GM12865 (cell line): ENCODE measurements at regions not wholly inside any gene's neighbourhood (a gene's known extent, or its start where the extent isn't known, plus 50 kb on each side); places are given as distances from the start of the nearest gene placed in this dataset.

ENCODE experiments used
- DNase-seq: peaks from one replicate; pipeline ENCODE4 v3.0.0; 2010; ENCODE audit warnings: low read depth
- H3K4me3 ChIP-seq: 2 replicates; pipeline ENCODE4 v1.5.1; 2011; ENCODE audit warnings: mild to moderate bottlenecking, low read depth, low read length, control low read depth
- TF ChIP-seq, protein P1 (sequence below): IDR thresholded peaks from 2 replicates; pipeline ENCODE4 v1.5.1; 2011; ENCODE audit warnings: low read length, control low read depth, low read depth, inconsistent platforms; ENCODE audit not compliant: insufficient read depth; ENCODE audit errors: missing control alignments

DNA sequence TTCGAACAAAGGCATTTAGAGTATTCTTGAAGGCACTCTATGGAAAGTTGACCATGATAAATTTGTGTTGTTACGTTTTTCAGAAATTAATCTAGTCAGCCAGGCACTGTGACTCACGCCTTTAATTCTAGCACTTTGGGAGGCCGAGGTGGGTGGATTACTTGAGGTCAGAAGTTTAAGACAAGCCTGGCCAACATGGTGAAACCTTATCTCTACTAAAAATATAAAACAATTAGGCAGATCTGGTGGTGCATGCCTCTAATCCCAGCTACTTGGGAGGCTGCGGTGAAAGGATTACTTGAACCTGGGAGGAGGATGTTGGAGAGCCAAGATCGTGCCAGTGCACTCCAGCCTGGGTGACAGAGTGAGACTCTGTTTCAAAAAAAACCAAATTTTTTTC lies 130.6 kb upstream of the BRINP3 start:
- H3K4me3 ChIP-seq, result no peak overlapping the region
- TF ChIP-seq, protein P1, sequence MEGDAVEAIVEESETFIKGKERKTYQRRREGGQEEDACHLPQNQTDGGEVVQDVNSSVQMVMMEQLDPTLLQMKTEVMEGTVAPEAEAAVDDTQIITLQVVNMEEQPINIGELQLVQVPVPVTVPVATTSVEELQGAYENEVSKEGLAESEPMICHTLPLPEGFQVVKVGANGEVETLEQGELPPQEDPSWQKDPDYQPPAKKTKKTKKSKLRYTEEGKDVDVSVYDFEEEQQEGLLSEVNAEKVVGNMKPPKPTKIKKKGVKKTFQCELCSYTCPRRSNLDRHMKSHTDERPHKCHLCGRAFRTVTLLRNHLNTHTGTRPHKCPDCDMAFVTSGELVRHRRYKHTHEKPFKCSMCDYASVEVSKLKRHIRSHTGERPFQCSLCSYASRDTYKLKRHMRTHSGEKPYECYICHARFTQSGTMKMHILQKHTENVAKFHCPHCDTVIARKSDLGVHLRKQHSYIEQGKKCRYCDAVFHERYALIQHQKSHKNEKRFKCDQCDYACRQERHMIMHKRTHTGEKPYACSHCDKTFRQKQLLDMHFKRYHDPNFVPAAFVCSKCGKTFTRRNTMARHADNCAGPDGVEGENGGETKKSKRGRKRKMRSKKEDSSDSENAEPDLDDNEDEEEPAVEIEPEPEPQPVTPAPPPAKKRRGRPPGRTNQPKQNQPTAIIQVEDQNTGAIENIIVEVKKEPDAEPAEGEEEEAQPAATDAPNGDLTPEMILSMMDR, result no peak
- DNase-seq, result no peak

- TF ChIP-seq, protein P1, result no peak
- no peak overlapping the region for H3K4me3 ChIP-seq
- peak; percentile 6 for DNase-seq
Observed at GRCh38 chr1:190615818-190616217, 138.2 kb upstream of the BRINP3 start.

DNA sequence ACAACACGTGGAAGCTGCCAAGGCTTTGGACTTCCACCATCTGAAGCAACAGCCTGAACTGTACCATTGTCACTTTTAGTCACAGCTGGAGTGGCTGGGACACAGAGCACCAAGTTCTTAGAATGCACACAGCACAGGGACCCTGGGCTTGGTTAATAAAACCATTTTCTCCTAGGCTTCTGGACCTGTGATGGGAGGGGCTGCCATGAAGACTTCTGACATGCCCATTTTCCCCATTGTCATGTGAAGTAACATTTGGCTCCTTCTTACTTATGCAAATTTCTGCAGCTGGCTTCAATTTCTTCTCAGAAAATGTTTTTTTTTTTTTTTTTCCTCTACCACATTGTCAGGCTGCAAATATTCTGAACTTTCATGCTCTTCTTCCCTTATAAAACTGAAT lies 138.6 kb upstream of the BRINP3 start:
- no peak overlapping the region for H3K4me3 ChIP-seq
- no peak for DNase-seq
- TF ChIP-seq, protein P1, result no peak

GRCh38 chr1:190619724-190620123 lies 142.1 kb upstream of the BRINP3 start:
- TF ChIP-seq, protein P1, result no peak
- no peak overlapping the region for H3K4me3 ChIP-seq
- no peak for DNase-seq

DNA sequence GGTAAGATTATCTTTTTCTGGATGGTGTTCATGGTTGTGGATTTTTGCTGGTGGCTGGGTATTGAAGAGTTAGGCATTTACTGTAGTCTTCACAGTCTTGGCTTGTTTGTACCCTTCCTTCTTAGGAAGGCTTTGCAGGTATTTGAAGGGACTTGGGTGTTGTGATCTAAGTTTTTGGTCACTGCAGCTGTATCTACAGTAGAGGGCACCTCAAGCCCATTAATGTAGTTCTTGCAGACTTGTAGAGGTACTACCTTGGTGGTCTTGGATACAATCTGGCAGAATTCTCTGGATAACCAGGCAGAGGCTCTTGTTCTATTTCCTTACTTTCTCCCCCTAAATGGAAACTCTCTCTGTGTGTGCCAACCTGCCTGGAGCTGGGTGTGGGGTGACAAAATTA lies 155.8 kb upstream of the BRINP3 start:
- DNase-seq, result no peak
- TF ChIP-seq, protein P1, result peak; percentile 3
- H3K4me3 ChIP-seq, result no peak overlapping the region

DNA sequence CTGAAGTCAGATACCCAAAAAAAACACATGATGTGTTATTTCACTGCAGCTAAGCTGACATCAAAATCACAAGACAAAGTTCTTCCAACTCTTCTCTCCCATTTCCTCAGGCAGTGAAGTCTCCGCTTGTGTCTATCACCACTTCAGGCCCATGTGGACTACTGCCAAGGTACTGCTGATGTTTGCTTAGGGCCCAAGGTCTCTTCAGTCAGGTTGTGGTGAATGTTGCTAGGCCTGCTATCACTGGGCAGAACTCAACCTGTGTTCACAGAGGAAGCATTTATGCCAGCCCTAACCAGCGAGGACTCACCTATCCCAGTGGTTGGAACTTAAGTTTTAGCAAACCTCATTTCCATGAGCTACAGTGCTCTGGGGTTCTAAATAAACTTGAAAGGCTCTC lies 156.5 kb upstream of the BRINP3 start:
- TF ChIP-seq, protein P1, result no peak
- H3K4me3 ChIP-seq, result no peak overlapping the region
- DNase-seq, result no peak

DNA sequence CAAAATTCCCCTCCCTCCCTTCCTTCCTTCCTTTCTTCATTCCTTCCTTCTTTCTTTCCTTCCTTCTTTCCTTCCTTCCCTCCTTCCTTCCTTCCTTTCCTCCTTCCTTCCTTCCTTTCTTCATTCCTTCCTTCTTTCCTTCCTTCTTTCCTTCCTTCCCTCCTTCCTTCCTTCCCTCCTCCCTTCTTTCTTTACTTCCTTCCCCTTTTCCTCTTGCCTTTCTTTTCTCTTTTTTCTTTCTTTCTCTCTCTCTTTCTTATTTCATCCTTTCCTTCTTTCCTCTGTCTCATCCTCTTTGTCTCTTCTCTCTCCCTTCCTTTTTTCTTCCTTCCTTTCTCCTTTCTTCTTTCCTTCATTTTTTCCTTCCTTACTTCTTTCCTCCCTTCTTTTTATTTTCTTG lies 171.9 kb upstream of the BRINP3 start:
- TF ChIP-seq, protein P1, result no peak
- DNase-seq, result no peak
- H3K4me3 ChIP-seq, result no peak overlapping the region
